Stimulated activated CD4-positive, alpha-beta T cell treated with anti-CD3 and anti-CD28 coated beads, Interleukin-4, amount 100 ng/mL, for 24 hours (primary cell): ENCODE measurements at regions not wholly inside any gene's neighbourhood (a gene's known extent, or its start where the extent isn't known, plus 50 kb on each side); places are given as distances from the start of the nearest gene placed in this dataset.

Experiments
- DNase-seq: peaks from one replicate; pipeline ENCODE4 v3.0.0-alpha.2; 2020

DNA sequence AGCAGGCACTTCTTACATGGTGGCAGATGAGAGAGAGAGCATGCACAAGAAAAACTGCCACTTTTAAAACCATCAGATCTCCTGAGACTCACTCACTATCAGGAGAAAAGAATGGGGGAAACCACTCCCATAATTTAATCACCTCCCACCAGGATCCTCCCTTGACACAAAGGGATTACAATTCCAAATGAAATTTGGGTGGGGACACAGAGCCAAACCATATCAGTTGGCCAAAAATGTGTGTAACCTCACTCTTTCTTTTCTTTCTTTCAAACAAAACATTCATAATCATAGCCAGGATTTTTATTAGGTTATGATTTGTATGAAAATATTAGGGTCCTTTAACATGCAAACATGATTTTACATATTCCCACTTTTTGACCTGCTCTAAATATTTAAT lies 222.1 kb downstream of the PCDH18 start:
- DNase-seq: no peak

DNA sequence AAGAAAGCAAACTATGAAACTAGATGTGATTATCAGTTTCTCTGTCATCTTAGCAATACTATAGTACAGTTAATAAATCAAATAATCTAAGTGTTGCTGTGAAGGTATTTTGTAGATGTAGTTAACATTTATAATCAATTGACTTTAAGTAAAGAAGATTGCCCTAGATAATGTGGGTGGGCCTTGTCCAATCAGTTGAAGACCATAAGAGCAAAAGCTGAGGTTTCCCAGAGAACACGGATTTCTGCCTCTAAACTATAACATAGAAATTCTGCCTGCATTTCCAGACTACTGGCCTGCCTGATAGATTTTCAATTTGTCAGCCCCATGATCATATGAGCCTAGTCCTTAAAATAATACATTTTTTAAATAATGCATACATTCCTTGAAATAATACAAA lies 222.9 kb downstream of the PCDH18 start:
- DNase-seq: no peak

DNA sequence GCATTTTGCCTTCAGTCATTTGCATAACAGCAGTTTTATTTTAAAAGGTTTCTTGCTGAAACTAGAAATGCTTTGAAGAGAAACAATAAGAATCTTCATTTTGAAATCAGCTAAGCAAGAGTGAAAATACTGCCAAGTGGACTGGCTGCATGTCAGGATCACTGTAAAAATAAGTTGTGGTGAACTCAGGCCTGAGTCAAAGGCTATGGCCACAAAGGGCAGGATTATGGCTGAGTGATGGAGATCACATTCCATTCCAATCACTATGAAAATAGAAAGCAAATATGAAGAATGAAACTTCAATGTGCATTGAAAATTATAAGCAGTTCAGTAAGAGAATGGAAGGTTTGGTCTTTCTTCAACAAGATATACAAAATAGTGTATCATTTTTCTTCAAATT lies 224.5 kb downstream of the PCDH18 start:
- DNase-seq: no peak

DNA sequence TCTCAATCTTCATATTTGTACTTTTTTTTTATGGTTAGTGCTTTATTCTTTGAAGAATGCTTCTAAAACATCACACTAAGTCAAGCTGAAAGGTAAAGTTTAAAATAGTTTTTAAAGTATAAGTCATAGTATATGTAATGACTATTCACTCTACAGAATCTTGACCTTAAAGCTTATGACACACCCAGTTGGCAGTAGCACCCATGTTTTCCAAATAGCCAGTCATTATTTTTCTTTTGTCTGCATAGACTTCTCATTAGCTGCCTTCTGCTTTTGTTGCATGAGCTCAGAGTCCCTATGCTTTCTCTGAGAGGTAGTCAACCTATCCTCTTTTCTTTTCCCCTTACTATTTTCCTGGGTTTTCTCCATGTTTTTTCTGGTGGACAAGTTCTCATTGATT lies 231.5 kb downstream of the PCDH18 start:
- no peak for DNase-seq

DNA sequence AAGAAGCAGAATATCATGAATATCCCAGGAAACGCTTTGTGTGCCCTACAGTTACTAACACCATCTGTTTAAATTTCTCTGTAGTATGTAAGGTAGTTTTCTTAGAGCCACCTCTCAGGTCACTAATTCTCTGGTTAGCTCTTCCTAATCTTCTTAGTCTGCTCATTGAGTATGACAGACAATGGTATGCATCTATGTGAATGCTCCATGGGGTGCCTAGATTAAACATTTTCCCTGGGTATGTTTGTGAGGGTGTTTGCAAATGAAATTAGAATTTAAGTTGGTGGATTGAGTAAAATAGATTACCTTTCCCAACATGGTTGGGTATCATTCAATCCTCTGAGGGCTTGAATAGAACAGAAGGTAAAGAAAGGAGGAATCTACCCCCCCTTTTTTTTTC lies 233.0 kb downstream of the PCDH18 start:
- DNase-seq: no peak

DNA sequence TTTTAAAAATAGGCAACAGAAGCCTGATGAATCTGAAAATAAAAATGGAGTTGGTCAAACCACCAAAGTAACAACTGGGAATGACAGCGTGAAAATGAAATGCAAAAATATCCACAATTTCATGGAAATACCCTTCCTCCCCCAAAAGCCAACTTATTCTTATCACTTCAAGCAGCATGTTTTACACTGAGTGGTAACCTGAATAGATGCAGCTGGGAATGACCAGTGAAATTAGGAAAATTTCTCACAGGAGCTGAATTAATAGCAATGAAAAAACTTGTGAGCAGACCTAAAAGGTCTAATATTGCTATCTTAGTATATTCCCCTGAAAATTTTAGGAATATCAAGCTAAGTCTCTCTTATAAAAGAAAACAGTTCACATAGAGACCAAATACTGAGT lies 239.0 kb downstream of the PCDH18 start:
- DNase-seq: no peak

DNA sequence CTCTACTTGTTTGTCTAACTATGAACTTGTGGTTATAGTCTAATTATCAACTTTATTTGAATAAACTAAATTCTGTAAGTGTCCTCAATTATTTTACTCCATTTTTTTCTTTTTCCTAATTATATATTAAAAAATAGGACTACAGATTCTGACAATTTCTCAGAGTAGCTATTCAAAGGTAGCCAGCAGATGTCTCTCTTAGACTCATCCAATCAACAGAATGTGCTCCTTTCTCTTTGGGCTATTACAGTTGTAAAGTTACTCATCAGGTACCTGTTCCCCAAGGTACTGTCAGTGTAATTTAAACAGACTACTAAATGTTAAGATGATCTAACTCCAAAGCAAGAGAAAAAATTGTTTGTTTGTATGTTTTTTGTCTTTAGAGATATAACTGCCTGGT lies 248.6 kb downstream of the PCDH18 start:
- DNase-seq: no peak

DNA sequence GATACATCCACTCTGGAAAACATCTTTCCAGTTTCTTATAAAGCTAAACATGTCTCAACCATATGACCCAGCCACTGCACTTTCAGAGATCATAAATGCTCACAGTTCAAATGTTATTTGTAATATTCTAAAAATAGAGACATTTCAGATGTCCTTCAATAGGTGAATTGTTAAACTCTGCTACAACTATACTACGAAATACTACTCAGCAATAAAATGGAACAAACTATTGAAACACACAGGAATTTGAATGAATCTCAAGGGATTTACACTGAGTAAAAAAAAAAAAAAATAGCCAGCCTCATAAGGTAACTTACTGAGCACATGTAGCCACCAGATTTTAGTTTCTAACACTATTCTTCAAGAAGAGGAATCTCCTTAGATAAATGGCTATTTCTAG lies 253.9 kb downstream of the PCDH18 start:
- DNase-seq: no peak

DNA sequence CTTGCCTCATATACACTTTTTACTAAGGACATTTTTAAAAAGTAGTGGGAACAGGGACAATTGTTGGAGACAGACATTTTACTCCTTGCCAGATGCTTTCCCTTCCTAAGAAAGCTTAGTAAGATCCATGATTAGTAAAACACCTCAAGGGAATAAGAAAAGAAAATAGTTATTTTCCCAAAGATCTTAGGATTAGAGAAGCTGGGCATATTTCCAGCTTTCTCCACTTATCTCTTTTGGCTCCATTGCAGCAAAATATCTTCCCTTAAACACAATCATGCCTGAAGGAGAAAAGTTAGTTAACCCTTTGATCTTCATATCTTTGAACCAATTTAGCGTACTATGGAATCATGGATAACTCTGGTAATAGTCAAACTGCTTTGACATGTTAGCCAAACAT lies 257.9 kb downstream of the PCDH18 start:
- no peak for DNase-seq

DNA sequence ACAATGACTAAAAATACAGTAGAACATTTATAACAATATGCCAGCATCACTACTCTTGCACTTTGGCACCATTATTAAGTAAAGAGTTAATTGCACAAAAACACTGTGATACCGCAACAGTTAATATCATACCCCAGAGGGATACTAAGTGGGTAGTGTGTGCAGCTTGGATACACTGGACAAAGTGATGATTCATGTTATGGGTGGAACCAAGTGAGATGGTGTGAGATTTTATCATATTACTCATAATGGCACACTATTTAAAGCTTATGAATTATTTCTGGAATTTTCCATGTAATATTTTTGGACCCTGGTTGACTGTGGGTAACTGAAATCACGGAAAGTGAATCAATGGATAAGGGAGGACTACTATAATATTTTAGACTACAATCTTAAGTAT lies 265.3 kb downstream of the PCDH18 start:
- no peak for DNase-seq

DNA sequence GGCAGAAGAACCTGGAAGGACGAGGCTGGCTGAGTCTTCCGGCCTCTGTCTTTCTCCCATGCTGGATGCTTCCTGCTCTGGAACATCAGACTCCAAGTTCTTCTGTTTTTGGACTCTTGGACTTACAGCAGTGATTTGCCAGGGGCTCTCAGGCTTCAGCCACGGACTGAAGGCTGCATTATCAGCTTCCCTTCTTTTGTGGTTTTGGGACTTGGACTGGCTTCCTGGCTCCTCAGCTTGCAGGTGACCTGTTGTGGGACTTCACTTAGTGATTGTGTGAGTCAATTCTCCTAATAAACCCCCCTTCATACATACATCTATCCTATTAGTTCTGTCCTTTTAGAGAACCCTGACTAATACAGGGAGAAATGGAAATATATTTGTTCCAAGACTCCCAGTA lies 265.8 kb downstream of the PCDH18 start:
- DNase-seq: no peak

DNA sequence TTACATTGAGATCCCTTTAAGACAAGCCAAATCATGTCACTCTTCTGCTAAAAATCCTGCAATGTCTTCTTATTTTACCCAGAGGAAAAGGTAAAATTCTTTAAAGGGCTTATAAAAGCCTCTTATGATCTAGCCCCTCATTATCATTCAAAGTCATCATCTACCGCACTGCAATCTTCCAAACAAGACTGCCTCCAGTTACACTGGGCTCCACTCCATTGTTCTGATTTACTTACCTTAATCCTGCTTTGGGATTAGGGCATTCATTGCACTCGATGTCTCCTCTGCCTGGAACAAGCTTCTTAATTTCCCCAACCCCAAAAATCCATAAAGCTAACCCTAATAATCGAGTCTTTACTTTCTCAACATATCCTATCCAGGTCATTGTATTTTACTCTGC lies 269.1 kb downstream of the PCDH18 start:
- DNase-seq: no peak

DNA sequence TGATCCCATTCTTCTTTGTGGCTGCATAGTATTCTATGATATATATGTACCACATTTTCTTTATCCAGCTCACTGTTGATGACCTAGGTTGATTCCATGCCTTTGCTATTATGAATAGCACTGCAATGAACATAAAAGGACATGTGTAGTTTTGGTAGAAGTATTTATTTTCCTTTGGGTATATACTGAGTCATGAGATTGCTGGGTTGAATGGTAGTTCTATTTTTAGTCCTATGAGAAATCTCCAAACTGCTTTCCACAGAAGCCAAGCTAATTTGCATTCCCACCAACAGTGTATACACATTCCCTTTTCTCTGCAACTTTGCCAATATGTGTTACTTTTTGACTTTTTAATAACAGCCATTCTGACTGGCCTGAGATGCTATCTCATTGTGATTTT lies 278.3 kb downstream of the PCDH18 start:
- DNase-seq: no peak

DNA sequence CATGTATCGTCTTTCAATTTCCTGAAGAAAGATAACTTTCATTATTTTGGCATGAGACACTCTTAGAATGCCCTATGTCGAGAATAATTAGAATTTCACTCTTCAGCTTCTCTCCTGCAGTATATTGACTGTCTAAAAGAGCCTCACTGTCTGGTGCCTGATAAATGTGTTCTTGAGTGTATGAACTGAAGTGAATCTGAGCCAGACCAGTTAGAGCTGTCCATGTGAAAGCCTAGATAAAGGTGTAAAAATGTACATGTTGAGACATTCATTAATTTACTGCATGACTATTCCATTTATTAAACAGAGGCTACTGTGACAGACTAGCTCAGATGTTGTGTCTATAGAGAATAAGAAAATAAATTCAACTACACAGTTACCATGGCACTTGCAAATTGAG lies 283.2 kb downstream of the PCDH18 start:
- no peak for DNase-seq

DNA sequence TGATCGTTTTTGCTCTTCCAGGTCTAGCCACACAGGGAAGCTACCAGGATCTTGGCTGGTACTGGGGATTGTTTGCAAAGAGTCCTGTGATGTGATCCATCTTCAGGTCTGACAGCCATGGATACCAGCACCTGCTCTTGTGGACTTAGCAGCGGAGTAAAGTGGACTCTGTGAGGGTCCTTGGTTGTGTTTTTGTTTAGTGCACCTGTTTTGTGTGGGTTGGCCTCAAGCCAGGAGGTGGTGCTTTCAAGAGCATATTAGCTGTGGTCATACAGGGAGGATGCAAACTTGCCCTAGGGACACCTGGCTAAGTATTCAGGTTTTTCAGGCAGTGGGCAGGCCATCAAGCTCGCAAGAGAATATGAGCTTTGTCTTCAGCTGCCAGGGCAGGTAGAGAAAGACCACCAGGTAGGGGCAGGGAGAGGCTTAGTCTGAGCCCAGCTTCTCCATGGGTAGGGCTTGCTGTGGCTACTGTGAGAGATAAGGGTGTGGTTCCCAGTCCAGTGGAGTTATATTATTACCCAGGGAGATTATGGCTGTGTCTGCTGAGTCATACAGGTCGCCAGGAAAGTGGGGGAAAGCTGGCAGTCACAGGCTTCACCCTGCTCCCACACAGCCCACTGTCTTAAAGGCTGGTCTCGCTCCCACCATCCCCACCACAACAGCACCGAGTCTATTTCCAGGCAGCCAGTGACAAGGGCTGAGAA lies 293.7 kb downstream of the PCDH18 start:
- no peak for DNase-seq

DNA sequence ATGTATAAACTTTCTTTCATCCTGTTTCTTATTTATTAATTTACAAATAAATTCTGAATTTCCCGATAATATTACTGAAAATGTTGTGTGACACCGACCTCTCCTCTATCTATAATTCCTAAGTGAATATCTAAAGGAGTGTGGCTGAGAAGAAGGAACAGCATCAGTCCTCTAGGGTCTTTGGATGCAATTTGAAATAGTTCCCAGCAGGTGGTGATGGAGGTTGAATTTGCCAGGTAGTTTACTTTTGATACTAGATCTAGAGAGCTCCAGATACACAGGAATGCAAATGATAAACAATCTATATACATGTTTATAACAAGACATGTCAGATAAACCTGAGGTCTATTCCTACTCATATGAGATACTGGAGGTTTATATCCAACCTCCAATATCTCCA lies 305.4 kb downstream of the PCDH18 start:
- no peak for DNase-seq

DNA sequence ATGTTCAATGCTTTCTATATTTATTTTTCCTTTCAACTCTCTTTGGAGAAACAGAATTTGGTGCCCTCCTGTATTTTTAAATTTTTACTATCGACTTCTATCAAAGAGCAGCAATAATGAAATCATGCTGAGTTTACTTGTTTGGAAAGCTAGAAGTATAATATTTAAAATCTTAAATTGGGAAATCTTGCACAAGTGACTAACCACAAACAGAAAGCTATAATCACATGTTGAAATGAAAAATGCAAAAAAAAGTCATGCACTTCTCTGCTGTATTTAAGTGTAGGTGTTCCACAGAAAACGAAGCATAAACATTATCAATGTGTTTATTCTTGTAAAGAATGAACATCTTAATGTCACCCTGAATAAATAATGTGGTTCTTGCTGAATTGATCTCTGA lies 306.1 kb downstream of the PCDH18 start:
- no peak for DNase-seq

DNA sequence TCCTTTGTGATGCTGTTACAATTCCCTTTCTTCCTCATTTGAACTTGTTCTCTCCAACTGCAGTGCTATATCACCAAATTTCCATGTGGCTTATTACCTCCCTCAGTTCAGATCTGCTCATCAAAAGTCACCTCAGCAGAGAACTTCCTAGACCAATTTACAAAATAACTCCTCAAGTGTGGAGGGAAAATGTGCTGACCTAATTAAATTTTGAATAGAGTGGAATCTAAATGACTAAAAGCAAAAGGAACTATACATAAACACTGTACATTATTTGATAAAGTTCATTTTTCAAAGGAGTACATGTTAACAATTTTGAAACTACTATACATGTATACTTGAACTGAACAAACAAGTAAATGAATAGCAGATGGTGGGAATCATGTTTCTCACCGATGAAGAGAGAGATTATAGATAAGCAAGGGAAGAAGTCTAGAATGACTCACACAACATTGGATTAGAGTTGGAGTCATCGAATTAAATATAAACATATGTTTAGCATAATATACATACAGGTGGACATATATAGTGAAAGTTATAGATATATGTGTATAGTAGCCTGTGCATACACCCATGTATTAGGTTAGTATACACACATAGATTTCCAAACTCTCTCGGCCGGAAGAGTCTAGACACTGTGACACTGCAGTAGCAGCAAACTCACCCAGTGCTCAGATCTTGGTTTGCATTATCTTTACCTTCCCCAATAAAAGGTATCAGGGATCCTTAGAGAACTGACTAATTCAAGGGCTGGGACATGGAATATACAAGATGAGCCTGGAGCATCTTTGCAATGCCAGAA lies 318.7 kb downstream of the PCDH18 start:
- no peak for DNase-seq

DNA sequence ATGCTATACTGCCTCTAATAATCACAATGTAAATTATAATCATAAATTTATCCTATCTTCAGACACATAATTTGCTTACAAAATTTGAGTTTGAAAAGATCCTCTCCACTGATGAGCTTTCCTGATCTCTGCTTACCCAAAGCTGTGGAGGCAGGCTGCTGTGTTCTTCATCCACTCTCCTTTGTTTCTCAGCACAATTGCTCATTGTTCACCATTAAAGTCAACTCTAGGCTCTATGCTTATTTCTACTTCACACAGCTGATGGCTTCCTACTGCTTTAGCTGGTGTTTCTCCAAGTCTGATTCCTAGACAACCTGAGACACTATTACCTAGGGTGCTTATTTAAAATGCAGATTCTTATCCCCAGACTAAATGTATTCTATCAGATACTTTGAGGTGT lies 319.7 kb downstream of the PCDH18 start:
- DNase-seq: no peak

DNA sequence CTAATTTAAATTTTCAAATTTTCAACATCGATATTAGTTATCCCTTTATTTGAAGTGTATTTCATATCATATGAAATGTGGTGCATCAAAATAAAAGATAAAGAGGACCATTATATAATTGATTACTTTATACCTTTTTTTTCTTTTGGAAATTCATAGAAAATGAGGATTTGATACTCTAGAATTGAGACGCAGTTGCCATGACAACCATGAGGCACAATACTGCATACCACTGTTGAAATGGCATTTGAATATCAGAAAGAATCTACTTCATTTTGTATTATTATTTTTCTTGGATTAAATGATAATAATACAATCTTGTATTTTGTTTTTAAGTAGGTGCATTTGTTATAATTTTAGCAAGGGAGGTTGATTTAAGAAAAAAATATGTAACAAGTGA lies 323.1 kb downstream of the PCDH18 start:
- no peak for DNase-seq

DNA sequence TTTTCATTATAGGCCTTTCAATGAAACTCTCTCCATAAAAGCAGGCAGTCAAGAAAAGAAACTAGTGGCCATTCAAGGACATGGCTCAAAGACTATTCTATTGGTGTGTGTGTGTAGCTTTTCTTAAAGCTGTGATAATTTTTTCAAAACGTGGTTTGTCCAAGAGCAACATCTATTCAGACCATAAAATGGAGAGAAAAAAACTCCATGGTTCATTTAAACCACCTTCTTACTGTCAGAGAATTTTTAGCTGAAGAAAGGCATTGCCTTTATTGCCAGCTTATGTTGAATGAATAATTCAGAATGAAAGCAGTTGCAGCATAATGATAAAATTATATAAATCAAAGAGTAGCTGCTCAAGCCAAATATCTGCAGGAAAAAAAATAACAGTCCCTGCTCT lies 325.5 kb downstream of the PCDH18 start:
- DNase-seq: no peak

DNA sequence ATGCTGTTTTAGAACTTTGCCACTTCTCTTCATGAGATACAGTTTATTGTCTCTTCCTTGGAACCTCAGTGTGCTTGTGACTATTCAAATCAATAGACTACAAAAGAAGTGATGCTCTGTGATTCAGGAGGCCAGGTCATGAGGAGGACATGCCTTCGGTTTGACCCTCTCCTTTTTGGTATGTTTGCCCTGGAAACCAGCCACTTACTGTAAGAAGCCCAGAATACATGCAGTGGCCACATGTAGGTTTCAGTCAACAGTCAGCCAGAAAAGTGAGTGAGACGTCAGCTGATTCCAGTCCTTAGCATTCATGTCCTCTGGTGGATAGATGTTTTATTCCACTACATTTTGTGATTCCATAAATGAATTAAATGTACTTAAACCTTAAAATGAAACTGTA lies 328.7 kb downstream of the PCDH18 start:
- no peak for DNase-seq

DNA sequence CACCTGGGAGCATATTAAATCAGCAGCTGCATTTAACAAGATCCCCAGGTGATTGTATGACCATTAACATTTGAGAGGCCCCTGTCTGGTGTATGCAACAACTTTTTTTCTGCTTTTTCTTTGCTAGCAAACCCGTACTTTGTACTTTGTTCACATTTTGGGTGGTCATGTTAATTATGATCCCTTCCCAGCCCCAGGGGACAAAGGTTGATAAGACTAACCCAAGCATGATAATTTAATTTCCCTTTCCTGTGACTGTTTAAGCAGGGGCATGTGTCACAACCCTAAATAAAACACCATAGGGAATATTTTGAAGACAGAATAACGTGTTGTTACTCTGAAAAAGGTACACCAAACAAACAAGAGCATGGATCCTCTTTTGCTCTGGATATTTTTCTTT lies 332.0 kb downstream of the PCDH18 start:
- no peak for DNase-seq

DNA sequence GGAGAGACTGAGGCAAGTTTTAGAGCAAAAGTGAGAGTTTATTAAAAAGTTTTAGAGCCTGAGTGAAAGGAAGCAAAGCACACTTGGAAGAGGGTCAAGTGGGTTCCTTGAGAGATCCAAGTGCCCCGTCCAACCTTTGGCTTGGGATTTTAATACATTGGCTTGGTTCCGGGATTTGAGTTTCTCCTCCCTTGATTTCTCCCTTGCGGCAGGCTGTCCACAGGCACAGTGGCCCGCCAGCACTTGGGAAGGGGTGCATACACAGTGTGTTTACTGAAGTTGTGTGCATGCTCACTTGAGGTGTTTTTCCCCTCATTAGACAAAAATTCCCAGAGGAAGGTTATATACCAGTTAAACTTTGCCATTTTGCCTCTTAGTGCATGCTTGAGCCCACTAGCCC lies 333.5 kb downstream of the PCDH18 start:
- DNase-seq: no peak

DNA sequence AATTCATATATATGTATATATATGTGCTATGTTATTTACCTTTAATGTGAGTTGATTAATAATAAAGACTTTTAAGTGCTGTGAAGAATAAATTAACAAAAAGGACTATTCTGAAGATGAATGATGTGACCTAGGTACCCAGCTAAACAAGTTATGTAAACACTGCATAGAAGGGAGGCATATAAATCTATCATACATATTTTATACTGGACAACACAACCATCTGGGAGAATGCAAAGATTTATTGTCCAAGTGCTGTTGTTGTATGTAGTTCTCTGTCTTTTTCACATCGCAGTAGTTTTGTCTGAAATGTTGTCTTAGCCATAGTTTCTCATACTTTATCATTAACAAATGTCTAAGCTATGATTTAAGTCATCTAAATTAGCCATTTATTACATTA lies 337.6 kb downstream of the PCDH18 start:
- DNase-seq: no peak
